CD1c-positive myeloid dendritic cell (primary cell): ENCODE measurements at regions not wholly inside any gene's neighbourhood (a gene's known extent, or its start where the extent isn't known, plus 50 kb on each side); places are given as distances from the start of the nearest gene placed in this dataset.
"Not testable (repeated sequence)": the region's sequence is repeated elsewhere in the genome, so short reads cannot be mapped to it uniquely, and the experiment has no call there.

Experiments
- DNase-seq: peaks from one replicate; pipeline ENCODE4 v3.0.0-alpha.2; 2016; ENCODE audit errors: extremely low spot score

DNA sequence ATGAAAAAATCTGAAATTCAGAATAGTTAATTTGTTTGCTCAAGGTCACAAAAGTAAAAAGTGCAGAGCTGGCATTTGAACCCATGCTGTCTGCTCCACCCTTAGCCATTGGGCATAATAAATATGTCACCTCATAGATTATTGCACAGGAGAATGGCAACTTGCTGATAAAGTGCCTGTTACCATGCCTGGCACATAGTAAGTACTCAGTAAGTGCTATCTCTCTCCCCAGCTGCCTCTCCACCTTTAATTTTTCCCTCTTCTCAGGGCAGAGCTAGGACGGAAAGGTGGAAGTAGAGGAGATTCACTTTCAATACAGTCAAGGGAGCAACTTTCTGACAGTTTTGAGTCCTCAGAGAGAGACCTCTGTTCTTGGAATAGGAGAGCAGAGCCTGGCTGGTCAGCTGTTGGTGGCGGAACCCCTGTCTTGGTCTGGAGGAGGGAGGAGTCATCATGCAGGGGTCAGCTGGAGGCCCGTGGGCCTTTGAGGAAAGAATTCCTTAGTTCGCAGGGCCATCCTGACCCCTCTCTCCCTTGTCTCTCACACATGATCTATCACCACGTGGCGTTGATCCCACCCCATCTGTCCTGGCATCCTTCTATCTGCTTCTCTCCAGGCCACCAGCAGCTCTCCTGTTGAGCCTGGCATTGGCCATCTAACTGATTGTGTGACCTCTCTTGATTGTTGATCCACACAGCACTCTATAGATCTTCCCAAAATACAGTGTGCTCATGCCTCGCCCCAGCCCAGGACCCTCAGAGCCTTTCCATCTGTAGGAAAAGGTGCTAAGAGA lies 149.3 kb downstream of the RPLP1 start:
- no peak for DNase-seq

DNA sequence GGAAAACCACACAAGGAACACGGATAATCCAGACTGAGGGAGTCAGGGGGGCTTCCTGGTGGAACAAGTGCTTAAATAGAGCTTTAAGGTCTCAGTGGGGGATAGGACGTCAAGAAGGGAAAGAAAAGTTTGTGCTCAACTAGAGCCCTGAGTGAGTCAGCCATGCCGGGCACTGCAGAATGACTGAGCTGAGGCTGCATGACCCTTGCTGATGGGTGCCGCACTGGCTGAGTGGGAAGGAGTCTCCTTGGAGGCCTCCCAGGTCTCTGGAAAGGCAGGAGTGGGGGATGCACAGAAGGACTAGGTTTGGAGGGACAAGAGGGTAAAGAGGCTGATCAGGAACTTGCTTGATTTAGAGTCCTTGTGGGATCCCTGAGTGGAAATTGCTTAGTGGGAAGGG lies 150.3 kb downstream of the RPLP1 start:
- DNase-seq = no peak

DNA sequence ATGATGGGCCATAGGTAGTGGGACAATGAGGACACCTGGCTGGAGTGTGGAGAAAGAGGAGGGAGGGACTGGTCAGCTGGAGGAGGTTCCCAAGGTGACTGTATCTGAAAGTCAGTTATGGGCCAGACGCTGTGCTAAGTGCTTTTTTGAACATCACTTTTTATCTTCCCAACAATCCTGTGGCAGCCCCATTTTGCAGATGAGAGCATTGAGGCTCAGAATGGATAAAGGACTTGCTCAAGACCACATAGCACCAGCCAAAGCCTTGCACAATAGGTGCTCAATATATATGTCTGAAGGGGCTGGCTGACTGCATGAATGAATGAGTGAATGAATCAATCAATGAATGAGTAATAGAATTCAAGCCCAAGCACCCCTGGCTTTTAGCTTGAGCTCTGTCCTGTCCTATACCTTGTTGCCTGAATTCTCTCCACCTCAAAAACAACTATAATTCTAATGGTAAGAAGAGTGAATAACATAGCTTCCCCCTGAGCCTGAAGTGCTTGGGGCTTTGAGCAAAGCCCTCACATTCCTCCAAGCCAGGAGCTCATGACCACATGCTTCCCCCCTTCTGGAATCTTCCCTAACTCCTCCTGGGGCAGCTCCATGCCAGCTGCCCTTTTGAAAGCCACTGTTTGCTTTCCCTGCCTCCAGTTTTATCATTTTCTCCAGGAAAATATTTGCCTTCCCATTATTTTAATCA lies 150.9 kb downstream of the RPLP1 start:
- DNase-seq = no peak

DNA sequence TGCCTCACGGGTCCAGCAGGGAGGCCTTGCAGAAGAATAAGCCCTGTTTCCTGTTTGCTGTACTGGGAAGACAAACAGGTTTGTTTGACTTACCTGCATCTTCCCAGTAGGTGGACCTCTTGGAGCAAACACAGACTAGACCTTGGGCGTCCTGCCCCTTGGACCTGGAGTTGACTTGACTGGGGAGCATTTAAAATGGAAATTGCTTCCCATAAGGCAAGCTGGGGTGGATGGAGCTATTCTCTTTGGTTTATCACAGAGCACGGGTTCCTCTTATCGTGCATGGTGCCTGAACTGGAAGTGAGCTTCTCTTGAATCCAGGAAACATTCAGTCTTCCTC lies 151.4 kb downstream of the RPLP1 start:
- DNase-seq = peak; percentile 37

DNA sequence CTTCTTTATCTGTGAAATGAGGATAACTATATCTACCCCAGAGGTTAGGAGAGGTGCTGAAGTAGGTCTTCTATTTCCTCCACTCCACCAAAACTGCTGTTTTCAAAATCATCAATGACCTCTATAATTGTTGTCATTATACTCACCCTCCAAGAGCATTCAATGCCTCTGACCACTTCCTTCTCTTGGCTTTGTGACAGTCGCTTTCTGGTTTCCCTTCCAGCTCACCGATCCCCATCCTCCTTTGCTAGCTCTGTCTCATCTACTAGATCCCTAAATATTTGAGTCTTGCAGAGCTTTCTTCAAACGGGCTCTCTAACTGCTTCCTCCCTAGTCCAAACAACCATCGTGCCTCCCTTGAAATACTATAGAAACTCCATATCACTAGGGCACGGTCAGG lies 153.5 kb downstream of the RPLP1 start:
- no peak for DNase-seq

DNA sequence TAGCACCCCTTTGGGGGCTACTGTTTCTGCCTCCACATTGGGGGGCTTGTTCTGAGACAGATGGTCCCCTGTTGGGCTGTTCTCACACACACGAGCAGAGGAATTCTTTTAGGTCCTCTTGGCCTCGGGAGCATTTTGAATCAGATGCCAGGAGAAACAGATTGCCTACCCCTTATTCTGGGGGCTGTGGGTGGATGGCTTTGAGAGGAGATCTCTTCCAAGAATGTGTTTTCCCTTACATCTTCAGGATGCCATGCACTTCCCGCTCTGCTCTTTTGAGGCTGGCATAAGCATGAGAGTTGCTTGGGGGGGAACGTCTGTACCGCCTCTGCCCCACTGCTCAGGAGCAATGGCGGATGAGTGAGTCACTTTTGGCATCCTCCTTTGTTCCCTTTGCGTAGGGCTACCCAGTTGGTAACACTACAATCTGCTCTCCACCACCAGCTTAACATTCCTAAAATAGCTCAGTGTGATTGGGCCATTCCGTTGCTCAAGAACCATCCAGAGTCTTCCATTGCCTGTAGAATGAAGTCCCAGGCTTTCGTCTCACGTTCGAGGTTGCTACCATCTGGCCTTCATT lies 154.4 kb downstream of the RPLP1 start:
- peak; percentile 37 for DNase-seq

DNA sequence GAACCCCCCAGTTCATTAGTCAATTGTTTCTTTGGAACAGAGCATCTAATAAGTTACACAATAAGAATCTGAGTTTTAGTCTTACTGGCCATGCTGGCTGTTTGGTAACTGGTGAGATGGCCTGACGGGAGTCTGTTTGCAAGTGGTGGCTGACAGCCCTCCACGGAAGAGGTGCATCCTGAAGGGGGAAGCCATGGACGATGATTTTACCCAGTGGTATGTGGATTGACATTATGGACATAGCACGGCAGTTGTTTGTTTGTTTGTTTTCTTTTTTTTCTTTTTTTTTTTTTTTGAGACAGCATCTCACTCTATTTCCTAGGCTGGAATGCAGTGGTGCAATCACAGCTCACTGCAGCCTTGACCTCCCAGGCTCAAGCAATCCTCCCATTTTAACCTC lies 156.0 kb downstream of the RPLP1 start:
- no peak for DNase-seq

DNA sequence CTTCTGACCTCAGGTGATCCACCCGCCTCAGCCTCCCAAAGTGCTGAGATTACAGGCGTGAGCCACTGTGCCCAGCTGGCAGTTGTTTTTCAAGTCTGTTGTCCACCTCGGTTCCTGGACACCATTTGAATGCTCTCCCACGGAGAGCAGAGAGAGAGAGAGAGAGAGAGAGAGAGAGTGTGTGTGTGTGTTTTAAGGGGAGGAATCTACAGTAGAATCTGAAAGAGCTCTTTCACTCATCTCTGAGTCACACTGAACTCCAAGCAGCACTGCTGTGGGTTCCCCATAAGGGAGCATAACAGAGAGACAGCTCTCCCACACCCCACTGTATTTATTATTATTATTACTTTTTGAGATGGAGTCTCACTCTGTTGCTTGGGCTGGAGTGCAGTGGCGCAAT lies 156.6 kb downstream of the RPLP1 start:
- DNase-seq = peak; percentile 42

DNA sequence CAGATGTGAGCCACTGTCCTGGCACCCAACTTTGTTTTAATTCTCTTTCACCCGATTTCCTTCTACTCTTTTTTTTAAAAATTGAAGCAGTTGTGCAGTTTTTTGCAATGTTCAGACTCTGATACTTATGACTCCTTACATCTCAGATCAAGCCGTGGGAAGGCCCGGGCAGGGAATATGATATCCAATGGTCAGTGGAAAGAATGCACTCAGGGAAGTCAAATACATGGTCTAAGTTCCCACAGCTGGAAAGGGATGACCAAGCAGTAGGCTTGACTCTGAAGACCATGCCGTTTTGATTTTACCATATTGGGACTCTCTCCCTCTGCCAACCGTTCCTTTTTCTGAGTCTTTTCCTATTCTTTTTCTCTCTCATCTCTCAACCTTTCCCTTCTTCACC lies 157.2 kb downstream of the RPLP1 start:
- no peak for DNase-seq

DNA sequence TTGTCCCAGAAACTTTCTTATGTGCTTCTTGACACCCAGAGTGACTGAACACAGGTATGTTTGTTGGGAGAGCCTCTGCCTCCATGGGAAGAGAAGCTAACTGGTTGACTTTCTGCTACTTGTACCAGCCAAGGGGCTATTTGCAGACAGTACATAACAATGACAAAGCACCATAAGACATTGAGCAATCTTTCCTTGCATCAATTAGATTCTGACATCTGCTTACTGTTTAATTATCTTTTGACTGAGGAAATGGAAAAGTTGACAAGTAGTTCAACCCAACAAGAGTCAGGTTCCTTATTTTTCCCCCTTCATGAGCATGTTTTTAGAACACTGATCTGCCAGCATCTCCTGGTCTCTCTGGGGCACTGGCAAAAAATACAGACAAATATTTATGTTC lies 157.7 kb downstream of the RPLP1 start:
- DNase-seq = peak; percentile 44

DNA sequence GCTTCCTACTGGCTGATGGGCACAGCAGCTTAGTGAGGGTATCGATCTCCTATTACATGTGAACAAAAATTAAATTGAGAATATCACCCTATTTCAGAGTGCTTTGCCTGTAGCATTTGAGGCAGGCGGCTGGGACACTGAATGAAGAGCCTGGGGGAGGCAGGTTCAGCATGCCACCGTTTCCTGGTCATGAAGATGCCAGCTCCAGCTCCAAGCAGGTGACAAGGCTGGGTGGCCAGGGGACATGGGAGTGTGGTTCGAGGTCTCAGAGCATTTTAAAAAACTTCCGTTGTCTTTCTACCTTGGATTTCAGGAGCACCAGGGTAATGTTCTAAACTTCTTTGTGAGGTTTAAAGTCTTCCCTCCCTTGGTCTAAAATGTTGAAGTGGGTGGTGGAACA lies 158.2 kb downstream of the RPLP1 start:
- no peak for DNase-seq

DNA sequence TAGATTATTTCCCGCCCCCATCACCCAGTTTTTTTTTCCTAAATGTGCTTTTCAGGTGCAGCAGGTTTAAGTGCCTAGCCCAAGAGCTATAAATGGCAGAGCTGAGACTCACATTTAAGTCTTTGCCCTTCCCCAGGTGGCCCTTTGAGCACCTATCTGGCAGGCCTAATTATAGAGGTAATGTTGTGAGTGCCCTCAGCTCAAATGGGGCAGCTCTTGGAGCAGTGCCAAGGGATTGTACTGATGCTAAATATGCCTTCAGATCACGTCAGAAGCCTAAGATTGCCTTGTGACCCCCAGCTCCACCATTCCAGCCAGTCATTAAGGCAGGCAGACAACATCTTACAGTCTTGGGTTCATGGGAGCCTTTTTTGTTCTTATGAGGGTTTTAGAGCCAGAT lies 159.5 kb downstream of the RPLP1 start:
- DNase-seq = no peak

DNA sequence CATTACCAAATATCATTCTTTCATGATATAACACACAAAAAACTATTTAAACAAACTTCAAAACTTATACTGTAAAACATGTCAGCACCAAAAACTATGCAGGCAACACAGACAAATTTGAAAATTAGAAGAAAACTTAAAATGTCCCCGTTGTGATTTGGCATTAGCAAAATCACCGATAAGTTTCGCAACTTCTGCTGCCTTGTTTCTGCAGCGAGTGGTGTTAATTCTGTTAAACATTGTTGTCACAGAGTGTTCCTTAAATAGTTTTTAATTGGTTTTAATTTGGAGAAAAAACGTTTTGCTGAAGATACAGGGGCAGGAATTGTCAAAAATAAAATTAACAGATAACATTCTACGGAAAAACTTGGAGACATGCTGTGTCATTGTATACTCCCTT lies 160.6 kb downstream of the RPLP1 start:
- DNase-seq = no peak

DNA sequence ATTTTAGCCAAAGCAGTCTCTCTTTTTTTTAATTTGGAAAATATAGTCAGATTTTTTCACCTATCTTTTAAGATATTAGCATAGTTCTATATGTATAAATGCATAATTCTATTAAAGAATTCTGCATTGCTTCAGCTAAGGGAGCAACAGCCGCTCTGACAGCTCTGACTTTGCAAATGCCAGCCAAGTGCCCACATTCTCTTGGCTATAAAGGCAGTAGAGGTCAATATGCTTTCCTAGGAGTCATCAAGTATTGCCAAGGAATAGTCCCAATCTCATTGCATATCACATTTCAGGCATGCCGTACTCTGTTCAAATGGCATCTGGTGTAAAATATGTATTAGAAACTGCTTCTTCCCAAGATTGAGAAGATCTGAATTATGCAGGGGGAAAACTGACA lies 161.4 kb downstream of the RPLP1 start:
- no peak for DNase-seq

DNA sequence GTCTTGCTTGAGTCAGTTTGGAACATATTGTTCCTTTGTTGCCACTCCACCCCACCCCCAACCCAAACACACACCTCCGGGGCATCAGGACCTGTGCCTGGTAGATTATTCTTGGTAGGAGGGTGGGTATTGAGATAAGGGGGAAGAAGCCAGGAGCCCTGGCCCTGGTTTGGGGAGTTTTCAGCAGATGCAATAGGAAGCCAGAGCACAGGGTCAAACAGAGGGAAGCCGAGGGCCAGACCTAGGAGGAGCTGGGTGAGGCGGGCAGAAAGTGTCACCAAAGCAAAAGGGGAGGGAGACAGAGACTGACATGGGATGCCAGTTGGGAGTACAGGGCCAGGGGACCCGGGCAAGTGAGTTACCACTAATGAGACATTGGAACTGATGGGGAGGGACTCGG lies 163.1 kb downstream of the RPLP1 start:
- no peak for DNase-seq

DNA sequence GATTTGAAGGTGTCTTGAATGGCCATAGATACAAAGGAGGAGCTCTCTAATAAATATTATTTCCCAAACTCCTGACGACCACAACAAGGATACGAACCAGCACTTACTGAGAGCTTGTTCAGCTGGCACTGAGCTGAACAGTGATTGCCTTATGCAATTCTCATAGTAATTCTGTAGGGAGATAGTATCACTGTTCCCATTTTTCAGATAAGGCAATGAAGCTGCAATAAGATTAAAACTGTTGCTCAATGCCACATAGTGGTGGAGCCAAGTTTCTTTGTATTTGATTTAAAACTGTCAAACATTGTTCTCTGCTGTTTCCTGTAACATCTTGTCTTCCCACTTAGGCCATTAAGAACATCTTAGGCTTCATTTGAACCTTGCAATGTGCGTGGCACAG lies 163.9 kb downstream of the RPLP1 start:
- DNase-seq = no peak

DNA sequence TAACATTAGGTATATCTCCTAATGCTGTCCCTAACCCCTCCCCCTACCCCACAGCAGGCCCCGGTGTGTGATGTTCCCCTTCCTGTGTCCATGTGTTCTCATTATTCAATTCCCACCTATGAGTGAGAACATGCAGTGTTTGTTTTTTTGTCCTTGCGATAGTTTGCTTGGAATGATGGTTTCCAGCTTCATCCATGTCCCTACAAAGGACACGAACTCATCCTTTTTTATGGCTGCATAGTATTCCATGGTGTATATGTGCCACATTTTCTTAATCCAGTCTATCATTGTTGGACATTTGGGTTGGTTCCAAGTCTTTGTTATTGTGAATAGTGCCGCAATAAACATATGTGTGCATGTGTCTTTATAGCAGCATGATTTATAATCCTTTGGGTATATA lies 164.5 kb downstream of the RPLP1 start:
- DNase-seq = not testable (repeated sequence)

DNA sequence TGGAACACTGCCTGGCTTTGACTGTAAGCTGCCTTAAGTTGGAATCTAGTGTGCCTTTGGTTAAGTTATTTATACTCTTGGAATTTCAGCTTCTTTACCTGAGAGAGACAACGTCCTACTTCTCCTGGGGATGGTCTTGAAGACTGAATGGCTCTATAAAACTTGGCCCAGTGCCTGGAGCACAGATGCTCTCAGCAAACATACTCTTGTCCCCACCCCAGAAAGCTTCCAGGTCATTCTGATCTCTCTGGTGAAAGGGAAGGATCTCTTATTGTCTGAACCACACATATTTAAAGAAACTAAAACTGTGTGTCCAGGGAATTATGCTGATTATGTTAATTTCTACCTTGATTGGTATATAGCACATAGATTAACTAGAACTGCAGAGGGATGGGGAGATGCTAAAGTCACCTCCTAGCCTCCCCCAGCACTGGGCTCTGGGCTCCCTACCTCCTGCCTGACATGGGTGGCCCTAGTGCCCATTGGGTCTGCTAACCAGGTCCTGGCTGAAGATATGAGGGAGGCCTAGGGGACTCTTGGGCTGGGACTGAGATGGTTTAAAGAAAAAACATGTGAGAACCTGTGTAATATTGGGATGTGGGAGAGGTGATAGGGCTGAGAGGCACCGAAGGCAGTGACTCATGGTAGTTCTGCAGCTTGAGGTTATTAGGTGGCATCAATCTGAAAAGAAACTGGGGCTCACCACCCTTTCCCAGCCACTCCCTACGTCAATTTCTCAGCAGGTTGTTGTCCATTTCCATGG lies 171.0 kb downstream of the RPLP1 start:
- DNase-seq = no peak

DNA sequence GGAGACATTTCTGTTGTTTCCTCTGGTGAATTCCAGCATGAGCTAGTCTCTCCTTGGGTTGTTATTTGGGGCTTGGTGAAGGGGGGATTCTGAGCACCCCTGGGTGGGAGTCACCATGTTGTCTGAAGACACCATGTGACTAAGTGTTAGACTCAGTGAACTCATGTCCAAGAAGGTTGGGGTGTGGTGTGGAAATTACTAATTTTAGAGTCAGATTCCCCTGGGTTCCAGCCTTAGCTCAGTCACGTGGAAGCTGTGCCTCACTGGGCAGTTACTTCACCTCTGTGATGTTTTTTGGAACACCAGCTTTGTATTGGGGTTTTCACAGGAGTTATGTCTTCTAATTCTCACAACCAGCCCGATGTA lies 171.5 kb downstream of the RPLP1 start:
- DNase-seq = no peak

DNA sequence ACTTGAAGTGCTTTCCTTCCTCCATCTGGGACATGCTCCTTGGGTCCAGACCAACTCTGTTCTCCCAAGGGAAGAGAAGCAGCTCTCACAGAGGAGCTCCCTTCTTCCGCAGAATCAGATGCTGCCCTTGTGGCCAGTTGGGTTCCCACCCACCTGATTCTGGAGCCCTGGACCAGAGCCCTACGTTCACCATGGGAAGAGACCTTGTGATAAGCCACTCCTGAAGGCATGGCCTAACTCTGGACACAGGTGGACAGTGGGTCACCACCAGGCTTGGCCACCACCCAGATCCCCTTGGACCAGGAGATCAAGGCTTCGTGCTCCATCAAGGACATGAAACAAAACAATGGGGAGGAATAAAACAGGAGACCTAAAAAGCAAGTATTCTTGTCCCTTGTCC lies 172.2 kb downstream of the RPLP1 start:
- no peak for DNase-seq

DNA sequence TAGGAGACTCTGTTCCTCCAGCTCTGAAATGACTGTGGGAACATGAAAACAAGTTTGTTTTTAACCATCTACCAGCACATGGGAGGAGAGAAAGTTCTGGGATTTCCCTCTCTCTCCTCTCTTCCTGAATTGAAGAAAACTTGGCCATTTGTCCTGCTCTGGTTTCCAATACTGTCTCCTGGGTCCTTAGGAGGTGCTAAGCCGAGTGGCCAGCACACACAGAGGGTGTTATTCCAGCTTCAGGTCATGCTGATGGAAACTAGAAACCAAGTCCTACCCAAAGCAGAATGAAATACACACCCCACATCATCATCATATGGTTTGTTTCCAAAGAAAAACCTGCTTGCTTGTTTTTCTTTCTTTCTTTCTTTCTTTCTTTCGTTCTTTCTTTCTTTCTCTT lies 172.7 kb downstream of the RPLP1 start:
- DNase-seq = no peak
